IMR-90 (cell line): ENCODE measurements at regions not wholly inside any gene's neighbourhood (a gene's known extent, or its start where the extent isn't known, plus 50 kb on each side); places are given as distances from the start of the nearest gene placed in this dataset.

Experiments
- ATAC-seq: fragments of 200-7000 bp; cut with Tn5 transposase; 2 replicates; pipeline ENCODE4 v1.9.1; 2020; ENCODE audit warnings: low read depth, mild to moderate bottlenecking, moderate library complexity
- BruUV-seq: library from RNA; stranded (reverse); fragments of 400-500 nt; replicated peaks from 2 replicates; lab custom pipeline; 2021; lab: Mats Ljungman, UMichigan
- CTCF ChIA-PET: fragments of 300-600 bp; formaldehyde crosslinking; extraction: SDS; loops from one replicate; lab custom pipeline; 2021; ENCODE audit warnings: antibody characterized with exemption; lab: Yijun Ruan, JAX
- POLR2A ChIA-PET: fragments of 300-600 bp; sonication (Branson Sonifier 250); formaldehyde crosslinking; loops from one replicate; lab custom pipeline; 2022; ENCODE audit warnings: antibody characterized with exemption; ENCODE audit not compliant: unreplicated experiment; lab: Charles Lee
- DNase-seq: peaks from one replicate; pipeline ENCODE4 v3.0.0; 2013
- H2AFZ ChIP-seq: replicated peaks from 2 replicates; pipeline ENCODE3; 2013; ENCODE audit warnings: low read length, mild to moderate bottlenecking; ENCODE audit not compliant: poor library complexity
- H2AK5ac ChIP-seq: 2 replicates; pipeline ENCODE4 v1.6.1; 2013; ENCODE audit warnings: low read depth, low read length, inconsistent platforms
- H2AK9ac ChIP-seq: replicated peaks from 2 replicates; pipeline ENCODE3; 2013; ENCODE audit warnings: mild to moderate bottlenecking, low read depth, low read length, moderate library complexity; ENCODE audit not compliant: poor library complexity
- H2BK120ac ChIP-seq: 2 replicates; pipeline ENCODE4 v1.6.1; 2013; ENCODE audit warnings: low read depth, low read length, inconsistent platforms
- H2BK15ac ChIP-seq: 3 replicates; pipeline ENCODE4 v1.6.1; 2013; ENCODE audit warnings: low read depth, low read length, inconsistent platforms
- H2BK20ac ChIP-seq: 2 replicates; pipeline ENCODE4 v1.6.1; 2013; ENCODE audit warnings: low read depth, mild to moderate bottlenecking, inconsistent platforms, low read length, moderate library complexity
- H2BK5ac ChIP-seq: 2 replicates; pipeline ENCODE4 v1.6.1; 2013; ENCODE audit warnings: mild to moderate bottlenecking, low read depth, low read length, inconsistent platforms; ENCODE audit not compliant: poor library complexity, severe bottlenecking
- H3K14ac ChIP-seq: replicated peaks from 2 replicates; pipeline ENCODE4 v1.6.1; 2013; ENCODE audit warnings: low read depth, low read length, inconsistent platforms
- H3K18ac ChIP-seq: 2 replicates; pipeline ENCODE4 v1.6.1; 2013; ENCODE audit warnings: low read depth, low read length, control low read depth
- H3K23ac ChIP-seq: 2 replicates; pipeline ENCODE4 v1.6.1; 2013; ENCODE audit warnings: low read depth, low read length, inconsistent platforms
- H3K27ac ChIP-seq: 2 replicates; pipeline ENCODE4 v1.5.1; 2013; ENCODE audit warnings: mild to moderate bottlenecking, control low read depth, low read length; ENCODE audit not compliant: insufficient read depth
- H3K27me3 ChIP-seq: 2 replicates; pipeline ENCODE4 v1.6.1; 2013; ENCODE audit warnings: low read length; ENCODE audit not compliant: control insufficient read depth, insufficient read depth
- H3K36me3 ChIP-seq: 2 replicates; pipeline ENCODE4 v1.6.1; 2013; ENCODE audit warnings: low read length, mixed read lengths; ENCODE audit not compliant: control insufficient read depth, insufficient read depth
- H3K4ac ChIP-seq: 2 replicates; pipeline ENCODE4 v1.6.1; 2013; ENCODE audit warnings: low read depth, low read length, inconsistent platforms
- H3K4me1 ChIP-seq: 2 replicates; pipeline ENCODE4 v1.6.1; 2013; ENCODE audit warnings: low read length, mixed read lengths; ENCODE audit not compliant: control insufficient read depth, insufficient read depth
- H3K4me2 ChIP-seq: 2 replicates; pipeline ENCODE4 v1.6.1; 2013; ENCODE audit warnings: low read depth, mild to moderate bottlenecking, control low read depth, low read length, moderate library complexity
- H3K4me3 ChIP-seq: 2 replicates; pipeline ENCODE4 v1.5.1; 2013; ENCODE audit warnings: low read depth, mild to moderate bottlenecking, control low read depth, low read length, moderate library complexity; ENCODE audit not compliant: insufficient read depth
- H3K56ac ChIP-seq: 2 replicates; pipeline ENCODE4 v1.6.1; 2013; ENCODE audit warnings: low read length, inconsistent platforms; ENCODE audit not compliant: insufficient read depth; ENCODE audit errors: extremely low read depth
- H3K79me1 ChIP-seq, 2 experiments: 2 replicates each; pipeline ENCODE4 v1.6.1; 2013; ENCODE audit warnings: low read length in 2 of 2, inconsistent platforms in 1 of 2, low read depth in 1 of 2
- H3K9ac ChIP-seq: 2 replicates; pipeline ENCODE4 v1.6.1; 2013; ENCODE audit warnings: low read depth, low read length, control low read depth
- H3K9me1 ChIP-seq: 2 replicates; pipeline ENCODE4 v1.6.1; 2013; ENCODE audit warnings: low read length, inconsistent platforms; ENCODE audit not compliant: insufficient read depth
- H3K9me3 ChIP-seq: 2 replicates; pipeline ENCODE4 v1.6.1; 2013; ENCODE audit warnings: low read length; ENCODE audit not compliant: control insufficient read depth, insufficient read depth
- H4K20me1 ChIP-seq: 2 replicates; pipeline ENCODE4 v1.6.1; 2013; ENCODE audit warnings: low read length, inconsistent platforms; ENCODE audit not compliant: insufficient read depth
- H4K5ac ChIP-seq: 2 replicates; pipeline ENCODE4 v1.6.1; 2013; ENCODE audit warnings: mild to moderate bottlenecking, low read depth, low read length, control low read depth
- H4K8ac ChIP-seq, 2 experiments: 2 replicates each; pipeline ENCODE4 v1.6.1; 2013; ENCODE audit warnings: low read depth in 2 of 2, low read length in 2 of 2, control low read depth in 1 of 2, inconsistent platforms in 1 of 2
- H4K91ac ChIP-seq: 2 replicates; pipeline ENCODE4 v1.6.1; 2013; ENCODE audit warnings: low read depth, low read length, inconsistent platforms; ENCODE audit not compliant: insufficient read depth
- CEBPB ChIP-seq: IDR thresholded peaks from 2 replicates; pipeline ENCODE4 v1.6.1; 2012; ENCODE audit warnings: low read depth, low read length, improper control_type of control experiment
- SMC3 ChIP-seq: fragments of 150-350 bp; IDR thresholded peaks from 2 replicates; pipeline ENCODE4 v1.6.1; 2016; ENCODE audit warnings: low read depth, mild to moderate bottlenecking, antibody characterized with exemption, low read length, moderate library complexity
- USF2 ChIP-seq: fragments of 150-350 bp; IDR thresholded peaks from 2 replicates; pipeline ENCODE4 v1.6.1; 2017; ENCODE audit warnings: mild to moderate bottlenecking, antibody characterized with exemption, low read length, low read depth
- WGBS, 2 experiments: methylation state at CpG; one replicate each; pipeline versions ENCODE4 v1.1.5 to v1.1.7; 2013; ENCODE audit warnings: missing lambda C conversion rate in 2 of 2; ENCODE audit not compliant: insufficient read length in 1 of 2; ENCODE audit errors: extremely low coverage in 2 of 2; 5-methylcytosine and 5-hydroxymethylcytosine counted together
- dilution Hi-C: fragments of 300-500 bp; cut with HindIII; formaldehyde crosslinking; loops from one replicate; pipeline ENCODE4 v1.14.3; 2018; ENCODE audit warnings: low sequenced_read_pairs; ENCODE audit not compliant: unreplicated experiment
- in situ Hi-C: fragments of 300-500 bp; cut with MboI; formaldehyde crosslinking; loops from 3 replicates; pipeline ENCODE4 v1.14.3; 2019; ENCODE audit warnings: low sequenced_read_pairs, inconsistent platforms, mixed read lengths
- intact Hi-C: fragments of 100-400 bp; cut with micrococcal nuclease; formaldehyde crosslinking; loops from 2 replicates; pipeline ENCODE4 v1.10.0; 2022

GRCh38 chr17:79407385-79407784 is 203.5 kb downstream of the RBFOX3 start:
- H3K79me1 ChIP-seq: no peaks in the 10 kb centered on the region
- no peaks in the 10 kb centered on the region for H4K20me1 ChIP-seq
- no peak overlapping the region for H3K23ac ChIP-seq
- DNase-seq (no peak), ATAC-seq (no peak)
- no TSS peak for BruUV-seq
- no peak overlapping the region for H2BK120ac ChIP-seq
- no peak overlapping the region for H2BK15ac ChIP-seq
- no peak overlapping the region for H2AFZ ChIP-seq
- H3K9me1 ChIP-seq: no peaks in the 10 kb centered on the region
- H3K4me1 ChIP-seq: no peaks in the 10 kb centered on the region
- CTCF ChIA-PET: no interaction called here
- H3K14ac ChIP-seq: no peak overlapping the region
- no peak overlapping the region for H3K9ac ChIP-seq
- H2AK9ac ChIP-seq: no peak overlapping the region
- dilution Hi-C loops (no loop called here), intact Hi-C loops (no loop called here), in situ Hi-C loops (no loop called here)
- no peak overlapping the region for H4K5ac ChIP-seq
- no peak overlapping the region for H3K27ac ChIP-seq
- no peak overlapping the region for H4K91ac ChIP-seq
- POLR2A ChIA-PET: no interaction called here
- H3K18ac ChIP-seq: no peak overlapping the region
- H3K4me2 ChIP-seq: no peak overlapping the region
- H4K8ac ChIP-seq: no peak overlapping the region
- H2AK5ac ChIP-seq: no peak overlapping the region
- TF ChIP-seq USF2: no peak
- TF ChIP-seq CEBPB: no peak
- TF ChIP-seq SMC3: no peak
- H3K4ac ChIP-seq: no peak overlapping the region
- H3K27me3 ChIP-seq: peaks cover 29% of the 10 kb centered on the region
- no peak overlapping the region for H2BK20ac ChIP-seq
- H3K9me3 ChIP-seq: peaks cover 2% of the 10 kb centered on the region; the same call in 1 of the 2 replicates
- H2BK5ac ChIP-seq: no peak overlapping the region
- 3% methylated on average over 4 of the region's 8 CpGs; no CpG with 5 or more reads in 1 of the 2 experiments for WGBS, 2 experiments
- H3K4me3 ChIP-seq: no peak overlapping the region
- H3K36me3 ChIP-seq: no peaks in the 10 kb centered on the region
- no peak overlapping the region for H3K56ac ChIP-seq
